ENCODE measurements at regions not wholly inside any gene's neighbourhood (a gene's known extent, or its start where the extent isn't known, plus 50 kb on each side); places are given as distances from the start of the nearest gene placed in this dataset.

DNA sequence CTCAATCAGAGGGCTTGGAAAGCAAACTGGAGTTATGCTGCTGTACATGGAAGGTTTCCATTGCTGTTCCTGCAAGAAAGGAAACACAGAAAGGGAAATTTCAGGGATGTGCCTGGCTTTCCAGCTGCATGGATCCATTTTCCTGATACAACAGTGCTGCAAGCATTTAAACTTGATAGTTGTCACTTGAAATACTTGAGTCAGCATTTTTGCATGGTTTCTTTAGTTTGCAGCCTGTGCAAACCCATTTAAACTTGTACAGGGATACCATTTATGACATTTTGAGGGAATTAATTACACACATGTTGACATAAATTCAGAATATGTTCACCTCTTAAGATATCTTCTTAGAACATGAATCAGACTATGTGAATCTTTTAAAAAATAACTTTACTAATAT lies 131.1 kb upstream of the RASGEF1B start:
- TF ChIP-seq, protein P1, sequence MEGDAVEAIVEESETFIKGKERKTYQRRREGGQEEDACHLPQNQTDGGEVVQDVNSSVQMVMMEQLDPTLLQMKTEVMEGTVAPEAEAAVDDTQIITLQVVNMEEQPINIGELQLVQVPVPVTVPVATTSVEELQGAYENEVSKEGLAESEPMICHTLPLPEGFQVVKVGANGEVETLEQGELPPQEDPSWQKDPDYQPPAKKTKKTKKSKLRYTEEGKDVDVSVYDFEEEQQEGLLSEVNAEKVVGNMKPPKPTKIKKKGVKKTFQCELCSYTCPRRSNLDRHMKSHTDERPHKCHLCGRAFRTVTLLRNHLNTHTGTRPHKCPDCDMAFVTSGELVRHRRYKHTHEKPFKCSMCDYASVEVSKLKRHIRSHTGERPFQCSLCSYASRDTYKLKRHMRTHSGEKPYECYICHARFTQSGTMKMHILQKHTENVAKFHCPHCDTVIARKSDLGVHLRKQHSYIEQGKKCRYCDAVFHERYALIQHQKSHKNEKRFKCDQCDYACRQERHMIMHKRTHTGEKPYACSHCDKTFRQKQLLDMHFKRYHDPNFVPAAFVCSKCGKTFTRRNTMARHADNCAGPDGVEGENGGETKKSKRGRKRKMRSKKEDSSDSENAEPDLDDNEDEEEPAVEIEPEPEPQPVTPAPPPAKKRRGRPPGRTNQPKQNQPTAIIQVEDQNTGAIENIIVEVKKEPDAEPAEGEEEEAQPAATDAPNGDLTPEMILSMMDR (IDR thresholded peaks at IDR 0.05): no peak
- no peak for TF ChIP-seq POLR2A (IDR thresholded peaks at IDR 0.05)
